OCI-LY1 (cell line): ENCODE measurements at regions not wholly inside any gene's neighbourhood (a gene's known extent, or its start where the extent isn't known, plus 50 kb on each side); places are given as distances from the start of the nearest gene placed in this dataset.

Experiments
- H2AFZ ChIP-seq: fragments of 200-600 bp; sonication (generic), shearing (Covaris generic); 2 replicates; pipeline ENCODE4 v1.6.0; 2014; ENCODE audit warnings: antibody characterized with exemption, mild to moderate bottlenecking, low read length
- H3F3A ChIP-seq: fragments of 200-600 bp; sonication (generic), shearing (Covaris generic); 2 replicates; pipeline ENCODE4 v1.6.0; 2014; ENCODE audit warnings: mild to moderate bottlenecking, antibody characterized with exemption, low read length, moderate library complexity; ENCODE audit not compliant: insufficient read depth
- H3K27ac ChIP-seq: fragments of 200-600 bp; sonication (generic); 2 replicates; pipeline ENCODE4 v1.5.1; 2014; ENCODE audit warnings: low read length, mixed run types, mild to moderate bottlenecking, low read depth; ENCODE audit not compliant: poor library complexity, severe bottlenecking
- H3K27me3 ChIP-seq: fragments of 200-600 bp; sonication (generic); 2 replicates; pipeline ENCODE4 v1.6.0; 2014; ENCODE audit warnings: antibody characterized with exemption, mild to moderate bottlenecking, low read length, moderate library complexity; ENCODE audit not compliant: insufficient read depth
- H3K36me3 ChIP-seq: fragments of 200-600 bp; sonication (generic); 2 replicates; pipeline ENCODE4 v1.6.1; 2014; ENCODE audit warnings: mild to moderate bottlenecking, antibody characterized with exemption, low read length, moderate library complexity, mixed read lengths; ENCODE audit not compliant: insufficient read depth
- H3K4me1 ChIP-seq: fragments of 200-600 bp; sonication (generic); 2 replicates; pipeline ENCODE4 v1.5.1; 2014; ENCODE audit warnings: mild to moderate bottlenecking, low read length, moderate library complexity; ENCODE audit not compliant: insufficient read depth, severe bottlenecking
- H3K4me2 ChIP-seq: fragments of 200-600 bp; sonication (generic), shearing (Covaris generic); 2 replicates; pipeline ENCODE4 v1.6.1; 2014; ENCODE audit warnings: low read length
- H3K4me3 ChIP-seq: fragments of 200-600 bp; sonication (generic); 2 replicates; pipeline ENCODE4 v1.5.1; 2014; ENCODE audit warnings: low read length, low read depth, mild to moderate bottlenecking, mixed read lengths; ENCODE audit not compliant: poor library complexity, severe bottlenecking
- H3K79me2 ChIP-seq: fragments of 200-600 bp; shearing (Covaris generic); 2 replicates; pipeline ENCODE4 v1.6.1; 2016; ENCODE audit warnings: mixed run types, low read length, mixed read lengths; ENCODE audit not compliant: insufficient read depth
- H3K9ac ChIP-seq: fragments of 200-600 bp; sonication (generic), shearing (Covaris generic); 2 replicates; pipeline ENCODE4 v1.6.1; 2014; ENCODE audit warnings: mild to moderate bottlenecking, low read length, mixed read lengths
- H3K9me2 ChIP-seq: fragments of 200-600 bp; sonication (generic), shearing (Covaris generic); 2 replicates; pipeline ENCODE4 v1.6.1; 2014; ENCODE audit warnings: low read depth, mild to moderate bottlenecking, low read length, mixed read lengths
- H3K9me3 ChIP-seq: fragments of 200-600 bp; shearing (Covaris generic); 2 replicates; pipeline ENCODE4 v1.6.1; 2014; ENCODE audit warnings: low read length, mixed read lengths
- H4K20me1 ChIP-seq: fragments of 200-600 bp; sonication (generic), shearing (Covaris generic); 2 replicates; pipeline ENCODE4 v1.6.0; 2016; ENCODE audit warnings: mild to moderate bottlenecking, low read length; ENCODE audit not compliant: insufficient read depth
- CTCF ChIP-seq: fragments of 200-600 bp; sonication (generic), shearing (Covaris generic); IDR thresholded peaks from 2 replicates; pipeline ENCODE4 v1.5.1; 2017; ENCODE audit warnings: mild to moderate bottlenecking, antibody characterized with exemption, low read length, moderate library complexity, mixed read lengths
- EZH2 ChIP-seq: fragments of 200-600 bp; sonication (generic), shearing (Covaris generic); IDR thresholded peaks from 2 replicates; pipeline ENCODE4 v1.8.0; 2017; ENCODE audit warnings: borderline replicate concordance, mixed run types, mild to moderate bottlenecking, antibody characterized with exemption, low read length, moderate library complexity, mixed read lengths

GRCh38 chr2:156151351-156151750, 181.2 kb downstream of the NR4A2 start:
- no peaks in the 10 kb centered on the region for H3K9me2 ChIP-seq
- no peaks in the 10 kb centered on the region for H3K79me2 ChIP-seq
- H2AFZ ChIP-seq = no peak overlapping the region
- TF ChIP-seq CTCF = no peak
- TF ChIP-seq EZH2 = no peak
- no peaks in the 10 kb centered on the region for H3K27me3 ChIP-seq
- no peak overlapping the region for H3K4me2 ChIP-seq
- no peaks in the 10 kb centered on the region for H3K9me3 ChIP-seq
- no peaks in the 10 kb centered on the region for H3K36me3 ChIP-seq
- H3K4me3 ChIP-seq = no peak overlapping the region
- H3K27ac ChIP-seq = no peak overlapping the region
- H4K20me1 ChIP-seq = no peaks in the 10 kb centered on the region
- no peaks in the 10 kb centered on the region for H3K4me1 ChIP-seq
- no peaks in the 10 kb centered on the region for H3F3A ChIP-seq
- no peak overlapping the region for H3K9ac ChIP-seq

- TF ChIP-seq EZH2 (no peak), CTCF (no peak)
- no peaks in the 10 kb centered on the region for H3K4me1 ChIP-seq
- no peak overlapping the region for H3K4me2 ChIP-seq
- H3K79me2 ChIP-seq = no peaks in the 10 kb centered on the region
- no peak overlapping the region for H2AFZ ChIP-seq
- H3F3A ChIP-seq = no peaks in the 10 kb centered on the region
- H4K20me1 ChIP-seq = no peaks in the 10 kb centered on the region
- H3K27me3 ChIP-seq = no peaks in the 10 kb centered on the region
- no peaks in the 10 kb centered on the region for H3K9me3 ChIP-seq
- no peaks in the 10 kb centered on the region for H3K9me2 ChIP-seq
- H3K27ac ChIP-seq = no peak overlapping the region
- H3K9ac ChIP-seq = no peak overlapping the region
- no peaks in the 10 kb centered on the region for H3K36me3 ChIP-seq
- no peak overlapping the region for H3K4me3 ChIP-seq
These were observed 184.8 kb downstream of the NR4A2 start for GRCh38 chr2:156147594-156148330.

GRCh38 chr2:156145976-156146375, 186.5 kb downstream of the NR4A2 start:
- no peaks in the 10 kb centered on the region for H3K9me2 ChIP-seq
- no peaks in the 10 kb centered on the region for H3F3A ChIP-seq

More at GRCh38 chr2:156145976-156146375, 186.5 kb downstream of the NR4A2 start:
- H3K27ac ChIP-seq = no peak overlapping the region
- H3K4me2 ChIP-seq = no peak overlapping the region
- no peaks in the 10 kb centered on the region for H3K27me3 ChIP-seq
- no peaks in the 10 kb centered on the region for H3K9me3 ChIP-seq
- TF ChIP-seq EZH2 (no peak), CTCF (no peak)
- H3K79me2 ChIP-seq = no peaks in the 10 kb centered on the region
- H3K4me3 ChIP-seq = no peak overlapping the region
- no peak overlapping the region for H2AFZ ChIP-seq
- no peaks in the 10 kb centered on the region for H4K20me1 ChIP-seq
- H3K9ac ChIP-seq = no peak overlapping the region
- no peaks in the 10 kb centered on the region for H3K36me3 ChIP-seq
- H3K4me1 ChIP-seq = no peaks in the 10 kb centered on the region
